Endodermal cell (in vitro differentiated cells): ENCODE measurements at regions not wholly inside any gene's neighbourhood (a gene's known extent, or its start where the extent isn't known, plus 50 kb on each side); places are given as distances from the start of the nearest gene placed in this dataset.

Source experiments
- DNase-seq: peaks from one replicate; pipeline ENCODE4 v3.0.0-alpha.2; 2017
- H3K27ac ChIP-seq: 2 replicates; pipeline ENCODE4 v1.5.1; 2013; ENCODE audit warnings: mild to moderate bottlenecking, low read depth, low read length, moderate library complexity
- H3K27me3 ChIP-seq: 2 replicates; pipeline ENCODE4 v1.6.1; 2013; ENCODE audit warnings: mild to moderate bottlenecking, low read length, moderate library complexity; ENCODE audit not compliant: insufficient read depth, control insufficient read depth, poor library complexity, severe bottlenecking
- H3K36me3 ChIP-seq: 2 replicates; pipeline ENCODE4 v1.7.0; 2013; ENCODE audit warnings: mild to moderate bottlenecking, low read length, moderate library complexity; ENCODE audit not compliant: control insufficient read depth, insufficient read depth
- H3K4me1 ChIP-seq: one replicate; pipeline ENCODE4 v1.7.0; 2013; ENCODE audit warnings: low read length; ENCODE audit not compliant: control insufficient read depth, insufficient read depth
- H3K4me3 ChIP-seq: 2 replicates; pipeline ENCODE4 v1.5.1; 2013; ENCODE audit warnings: mild to moderate bottlenecking, low read length, moderate library complexity
- H3K9ac ChIP-seq: 2 replicates; pipeline ENCODE4 v1.6.1; 2013; ENCODE audit warnings: mild to moderate bottlenecking, low read length, moderate library complexity; ENCODE audit not compliant: poor library complexity, severe bottlenecking; ENCODE audit errors: extremely low read depth
- H3K9me3 ChIP-seq: 2 replicates; pipeline ENCODE4 v1.6.1; 2013; ENCODE audit warnings: mild to moderate bottlenecking, low read length, moderate library complexity; ENCODE audit not compliant: control insufficient read depth
- H3K27ac Mint-ChIP-seq: 2 replicates; pipeline ENCODE4 v1.8.0; 2020; ENCODE audit warnings: mixed read lengths
- H3K27me3 Mint-ChIP-seq: 2 replicates; pipeline ENCODE4 v1.8.0; 2021; ENCODE audit warnings: mild to moderate bottlenecking, mixed read lengths; ENCODE audit not compliant: insufficient read depth
- H3K36me3 Mint-ChIP-seq: 2 replicates; pipeline ENCODE4 v1.8.0; 2020; ENCODE audit warnings: low read depth, mixed read lengths
- H3K4me1 Mint-ChIP-seq: 2 replicates; pipeline ENCODE4 v1.8.0; 2020; ENCODE audit warnings: mixed read lengths
- H3K4me3 Mint-ChIP-seq: 2 replicates; pipeline ENCODE4 v1.8.0; 2020; ENCODE audit warnings: mild to moderate bottlenecking, moderate library complexity, mixed read lengths
- H3K9me3 Mint-ChIP-seq: 2 replicates; pipeline ENCODE4 v1.8.0; 2020; ENCODE audit warnings: mild to moderate bottlenecking, mixed read lengths
- WGBS, 2 experiments: methylation state at CpG; one replicate each; pipeline versions ENCODE4 v1.1.5 to v1.1.7; 2013; ENCODE audit warnings: missing lambda C conversion rate in 2 of 2, mixed read lengths in 1 of 2; ENCODE audit not compliant: insufficient coverage in 1 of 2, insufficient read length in 1 of 2; 5-methylcytosine and 5-hydroxymethylcytosine counted together
- TF ChIP-seq, protein P1 (sequence below): fragments of 200-600 bp; sonication (generic); conservative IDR thresholded peaks from 2 replicates; pipeline ENCODE4 v1.5.0; 2021; ENCODE audit warnings: antibody characterized with exemption, mild to moderate bottlenecking

DNA sequence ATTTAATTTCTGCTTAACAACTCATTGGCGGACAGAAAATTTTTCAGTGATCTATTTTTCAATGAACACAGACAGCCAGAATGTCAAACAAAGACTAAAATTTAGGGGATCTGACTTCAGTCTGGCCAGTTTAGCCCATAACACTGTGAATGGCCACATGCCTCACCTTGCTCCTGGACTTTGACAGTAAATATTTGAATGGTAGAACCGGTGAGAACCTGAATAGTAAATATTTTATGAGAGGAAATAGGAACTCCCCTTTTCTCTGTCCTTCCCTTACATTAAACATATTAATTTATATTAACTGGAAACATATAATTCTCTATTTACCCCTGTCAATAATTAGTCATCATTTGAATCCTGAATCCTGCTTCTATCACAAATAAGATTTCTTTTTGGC, 942.1 kb downstream of the KCNJ2 start:
- Histone ChIP-seq H3K27ac (no peak overlapping the region), H3K36me3 (no peaks in the 10 kb centered on the region), H3K4me3 (no peak overlapping the region), H3K9me3 (no peaks in the 10 kb centered on the region), H3K27me3 (no peaks in the 10 kb centered on the region), H3K9ac (no peak overlapping the region), H3K4me1 (no peaks in the 10 kb centered on the region)
- Mint-ChIP-seq H3K9me3 (no peaks in the 10 kb centered on the region), H3K4me3 (no peak overlapping the region), H3K27ac (no peak overlapping the region), H3K27me3 (no peaks in the 10 kb centered on the region), H3K4me1 (peaks cover 37% of the 10 kb centered on the region), H3K36me3 (no peaks in the 10 kb centered on the region)
- 94 to 100% methylated on average over 1 to 2 of the region's 2 CpGs for WGBS, 2 experiments
- DNase-seq, result no peak
- TF ChIP-seq, protein P1, sequence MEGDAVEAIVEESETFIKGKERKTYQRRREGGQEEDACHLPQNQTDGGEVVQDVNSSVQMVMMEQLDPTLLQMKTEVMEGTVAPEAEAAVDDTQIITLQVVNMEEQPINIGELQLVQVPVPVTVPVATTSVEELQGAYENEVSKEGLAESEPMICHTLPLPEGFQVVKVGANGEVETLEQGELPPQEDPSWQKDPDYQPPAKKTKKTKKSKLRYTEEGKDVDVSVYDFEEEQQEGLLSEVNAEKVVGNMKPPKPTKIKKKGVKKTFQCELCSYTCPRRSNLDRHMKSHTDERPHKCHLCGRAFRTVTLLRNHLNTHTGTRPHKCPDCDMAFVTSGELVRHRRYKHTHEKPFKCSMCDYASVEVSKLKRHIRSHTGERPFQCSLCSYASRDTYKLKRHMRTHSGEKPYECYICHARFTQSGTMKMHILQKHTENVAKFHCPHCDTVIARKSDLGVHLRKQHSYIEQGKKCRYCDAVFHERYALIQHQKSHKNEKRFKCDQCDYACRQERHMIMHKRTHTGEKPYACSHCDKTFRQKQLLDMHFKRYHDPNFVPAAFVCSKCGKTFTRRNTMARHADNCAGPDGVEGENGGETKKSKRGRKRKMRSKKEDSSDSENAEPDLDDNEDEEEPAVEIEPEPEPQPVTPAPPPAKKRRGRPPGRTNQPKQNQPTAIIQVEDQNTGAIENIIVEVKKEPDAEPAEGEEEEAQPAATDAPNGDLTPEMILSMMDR, result no peak

DNA sequence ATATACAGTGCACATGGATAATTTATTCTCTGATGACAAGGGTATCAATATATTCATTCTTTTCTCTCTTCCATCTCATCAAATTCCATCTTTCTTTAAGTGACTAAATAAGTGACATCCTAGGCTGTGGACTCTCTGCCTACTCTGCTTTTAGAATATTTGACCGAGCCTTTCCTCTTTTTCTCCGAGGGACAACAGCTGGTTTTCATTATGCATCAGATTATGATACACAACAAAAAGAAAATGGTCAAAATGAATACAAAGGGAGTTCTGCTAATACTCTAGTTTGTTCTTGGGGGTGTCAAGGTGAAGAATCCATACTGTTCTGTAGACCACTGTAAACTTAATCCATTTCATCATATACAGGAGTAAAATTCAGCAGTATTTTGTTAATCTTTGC, 942.6 kb downstream of the KCNJ2 start:
- H3K9me3 ChIP-seq, result no peaks in the 10 kb centered on the region
- H3K9ac ChIP-seq, result no peak overlapping the region
- TF ChIP-seq, protein P1, result no peak
- Mint-ChIP-seq H3K9me3 (no peaks in the 10 kb centered on the region), H3K4me1 (peaks cover 39% of the 10 kb centered on the region), H3K36me3 (no peaks in the 10 kb centered on the region), H3K27ac (no peak overlapping the region), H3K27me3 (no peaks in the 10 kb centered on the region), H3K4me3 (no peak overlapping the region)
- H3K27ac ChIP-seq, result no peak overlapping the region
- H3K36me3 ChIP-seq, result no peaks in the 10 kb centered on the region
- H3K4me1 ChIP-seq, result no peaks in the 10 kb centered on the region
- DNase-seq, result no peak
- H3K4me3 ChIP-seq, result no peak overlapping the region
- H3K27me3 ChIP-seq, result no peaks in the 10 kb centered on the region
- WGBS, 2 experiments, result 98% methylated on average over 2 of the region's 2 CpGs; no CpG with 5 or more reads in 1 of the 2 experiments

DNA sequence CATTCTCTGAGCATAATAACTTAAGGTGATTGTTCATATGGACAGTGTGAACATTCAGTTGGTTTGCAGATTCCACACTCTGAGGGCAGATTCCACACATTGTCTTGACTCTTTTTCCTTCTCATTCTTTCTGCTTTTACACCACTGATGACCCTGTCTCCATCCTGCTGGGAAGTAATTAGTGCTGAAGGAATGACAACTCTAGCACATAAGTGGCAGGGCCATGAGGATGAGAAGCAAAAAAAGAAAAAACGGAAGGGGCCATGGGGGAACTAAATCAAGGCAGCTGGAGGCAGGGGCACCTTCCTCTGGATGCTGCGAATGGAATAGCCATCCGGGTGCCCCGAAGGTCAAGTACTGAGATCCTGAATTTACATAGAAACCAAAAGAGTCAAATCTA, 944.0 kb downstream of the KCNJ2 start:
- H3K4me1 ChIP-seq, result no peaks in the 10 kb centered on the region
- no peaks in the 10 kb centered on the region for H3K36me3 Mint-ChIP-seq
- no peaks in the 10 kb centered on the region for H3K27me3 ChIP-seq
- no peak overlapping the region for H3K4me3 Mint-ChIP-seq
- H3K9ac ChIP-seq, result no peak overlapping the region
- no peaks in the 10 kb centered on the region for H3K27me3 Mint-ChIP-seq
- H3K27ac ChIP-seq, result no peak overlapping the region
- no peaks in the 10 kb centered on the region for H3K36me3 ChIP-seq
- 58 to 86% methylated on average over 2 to 4 of the region's 4 CpGs for WGBS, 2 experiments
- H3K27ac Mint-ChIP-seq, result no peak overlapping the region
- H3K9me3 ChIP-seq, result no peaks in the 10 kb centered on the region
- H3K9me3 Mint-ChIP-seq, result no peaks in the 10 kb centered on the region
- DNase-seq, result peak; percentile 51
- peaks cover 43% of the 10 kb centered on the region for H3K4me1 Mint-ChIP-seq
- no peak overlapping the region for H3K4me3 ChIP-seq
- TF ChIP-seq, protein P1, result no peak
